Body of pancreas (tissue), 4 donors: ENCODE measurements at regions not wholly inside any gene's neighbourhood (a gene's known extent, or its start where the extent isn't known, plus 50 kb on each side); places are given as distances from the start of the nearest gene placed in this dataset.

Experiments used
- CTCF ChIP-seq, 7 experiments: fragments of 450-650 bp in 4 of 7; fragments of 200-600 bp in 3 of 7; sonication (generic) in 3 of 7; IDR thresholded peaks; one replicate each; pipeline ENCODE4 v1.5.1; 2016 to 2019; ENCODE audit warnings: antibody characterized with exemption in 7 of 7
- POLR2A ChIP-seq, 3 donors: fragments of 450-650 bp; IDR thresholded peaks; one replicate each; pipeline ENCODE4 v1.6.1; 2016; ENCODE audit warnings: antibody characterized with exemption in 3 of 3, mild to moderate bottlenecking in 2 of 3

- TF ChIP-seq CTCF (IDR thresholded peaks at IDR 0.05) (no peak), POLR2A (IDR thresholded peaks at IDR 0.05) (no peak)
Observed at GRCh38 chr2:240256704-240257637, 116.5 kb upstream of the OTOS start.
